HUES6 (cell line): ENCODE measurements at regions not wholly inside any gene's neighbourhood (a gene's known extent, or its start where the extent isn't known, plus 50 kb on each side); places are given as distances from the start of the nearest gene placed in this dataset.
"Not testable (repeated sequence)": the region's sequence is repeated elsewhere in the genome, so short reads cannot be mapped to it uniquely, and the experiment has no call there.

ENCODE experiments used
- H3K27ac ChIP-seq: 2 replicates; pipeline ENCODE4 v1.7.0; 2013; ENCODE audit warnings: low read depth, mild to moderate bottlenecking, low read length, inconsistent platforms
- H3K27me3 ChIP-seq: 2 replicates; pipeline ENCODE4 v1.6.1; 2013; ENCODE audit warnings: low read length; ENCODE audit not compliant: control insufficient read depth, insufficient read depth
- H3K36me3 ChIP-seq: 2 replicates; pipeline ENCODE4 v1.6.1; 2013; ENCODE audit warnings: low read length; ENCODE audit not compliant: control insufficient read depth, insufficient read depth
- H3K4me1 ChIP-seq: 2 replicates; pipeline ENCODE4 v1.6.1; 2013; ENCODE audit warnings: low read length; ENCODE audit not compliant: control insufficient read depth, insufficient read depth
- H3K4me3 ChIP-seq: 2 replicates; pipeline ENCODE4 v1.5.1; 2013; ENCODE audit warnings: low read depth, low read length
- H3K9ac ChIP-seq: one replicate; pipeline ENCODE4 v1.6.1; 2013; ENCODE audit warnings: mild to moderate bottlenecking, low read length
- H3K9me3 ChIP-seq: 2 replicates; pipeline ENCODE4 v1.6.1; 2013; ENCODE audit warnings: low read depth, low read length; ENCODE audit not compliant: control insufficient read depth, insufficient read depth

DNA sequence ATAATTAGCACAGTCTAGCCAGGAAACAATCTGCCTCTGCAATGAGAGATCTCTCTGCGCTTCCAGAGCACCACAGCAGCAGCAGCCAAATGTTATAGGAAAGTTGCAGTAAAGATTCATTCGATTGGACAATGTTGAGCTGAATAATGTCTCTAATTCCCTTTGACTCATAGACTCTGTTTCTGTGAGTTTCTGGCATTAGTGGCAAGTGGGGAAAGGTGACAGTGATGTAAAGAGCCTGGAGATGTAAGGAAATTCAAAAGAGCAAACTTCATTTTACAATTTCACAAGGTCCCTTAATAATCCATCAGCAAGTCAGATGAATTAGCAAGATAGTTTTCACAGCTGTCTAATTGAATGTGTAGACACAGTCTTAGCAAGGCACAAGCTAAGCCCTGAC lies 184.4 kb downstream of the VEGFC start:
- no peaks in the 10 kb centered on the region for H3K9me3 ChIP-seq
- H3K27me3 ChIP-seq = no peaks in the 10 kb centered on the region
- peaks cover 5% of the 10 kb centered on the region; the same call in 1 of the 2 replicates for H3K4me1 ChIP-seq
- no peak overlapping the region for H3K9ac ChIP-seq
- no peak overlapping the region for H3K27ac ChIP-seq
- H3K36me3 ChIP-seq = no peaks in the 10 kb centered on the region
- H3K4me3 ChIP-seq = no peak overlapping the region

DNA sequence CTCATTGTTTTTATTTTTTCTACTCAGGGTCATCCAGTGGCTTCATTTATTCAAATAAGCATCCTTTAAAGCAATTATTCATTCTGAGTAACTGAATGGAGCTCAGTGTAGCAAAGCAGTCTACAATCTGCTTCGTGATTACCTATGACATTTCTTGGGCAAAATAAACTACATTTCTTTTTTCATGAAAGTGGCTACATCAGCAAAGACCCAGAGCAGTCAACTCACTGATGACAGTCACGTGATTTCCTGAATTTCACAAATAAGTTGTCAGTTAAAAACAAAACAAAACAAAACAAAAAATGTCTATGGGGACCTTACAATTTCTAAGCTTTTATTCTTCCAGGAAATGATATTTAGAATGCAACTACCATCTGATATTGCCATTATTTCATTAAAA lies 182.1 kb downstream of the VEGFC start:
- Histone ChIP-seq H3K9me3 (no peaks in the 10 kb centered on the region), H3K27ac (no peak overlapping the region), H3K27me3 (no peaks in the 10 kb centered on the region), H3K36me3 (no peaks in the 10 kb centered on the region), H3K9ac (no peak overlapping the region), H3K4me3 (no peak overlapping the region), H3K4me1 (peaks cover 5% of the 10 kb centered on the region; the same call in 1 of the 2 replicates)

DNA sequence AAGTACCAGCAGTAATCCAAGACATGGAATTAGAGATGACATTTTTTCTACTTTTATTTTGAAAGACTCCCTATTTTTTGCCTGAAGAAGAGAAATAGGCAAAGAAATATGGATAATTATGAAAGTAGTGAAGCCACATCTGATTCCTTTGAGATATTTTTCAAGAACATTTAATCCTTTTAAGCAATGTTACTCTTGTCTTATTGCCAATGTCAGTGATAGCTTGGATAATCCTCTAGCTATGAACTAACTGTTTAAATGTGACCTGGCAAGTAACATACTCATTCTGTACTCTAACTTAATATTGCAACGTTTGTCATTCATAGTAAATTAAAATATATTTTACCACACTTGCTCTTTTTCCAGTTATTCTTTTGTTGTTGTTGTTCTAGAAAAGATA lies 181.3 kb downstream of the VEGFC start:
- no peaks in the 10 kb centered on the region for H3K9me3 ChIP-seq
- H3K4me1 ChIP-seq = peaks cover 5% of the 10 kb centered on the region; the same call in 1 of the 2 replicates
- H3K4me3 ChIP-seq = no peak overlapping the region
- no peak overlapping the region for H3K27ac ChIP-seq
- no peak overlapping the region for H3K9ac ChIP-seq
- H3K27me3 ChIP-seq = no peaks in the 10 kb centered on the region
- no peaks in the 10 kb centered on the region for H3K36me3 ChIP-seq

DNA sequence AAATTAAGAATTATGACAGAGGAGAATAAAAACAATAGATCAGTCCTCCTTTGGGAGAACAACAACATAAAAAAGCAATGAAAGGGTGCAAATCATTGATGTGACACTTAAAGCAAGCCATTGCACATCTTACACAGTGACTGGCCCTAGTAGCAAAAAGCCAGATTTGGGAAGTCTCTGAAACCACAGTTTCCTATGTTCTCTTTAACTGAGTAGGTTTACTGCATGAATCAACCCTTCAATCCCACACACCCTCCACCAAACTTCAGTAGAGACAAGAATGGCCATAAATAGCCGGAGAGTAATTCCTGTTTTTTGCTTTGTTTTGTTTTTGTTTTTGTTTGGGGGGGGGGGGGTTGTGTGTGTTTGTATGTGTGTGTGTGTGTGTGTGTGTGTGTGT lies 180.8 kb downstream of the VEGFC start:
- Histone ChIP-seq H3K36me3 (no peaks in the 10 kb centered on the region), H3K9ac (no peak overlapping the region), H3K27me3 (no peaks in the 10 kb centered on the region), H3K4me1 (peaks cover 5% of the 10 kb centered on the region; the same call in 1 of the 2 replicates), H3K27ac (no peak overlapping the region), H3K9me3 (no peaks in the 10 kb centered on the region), H3K4me3 (no peak overlapping the region)

DNA sequence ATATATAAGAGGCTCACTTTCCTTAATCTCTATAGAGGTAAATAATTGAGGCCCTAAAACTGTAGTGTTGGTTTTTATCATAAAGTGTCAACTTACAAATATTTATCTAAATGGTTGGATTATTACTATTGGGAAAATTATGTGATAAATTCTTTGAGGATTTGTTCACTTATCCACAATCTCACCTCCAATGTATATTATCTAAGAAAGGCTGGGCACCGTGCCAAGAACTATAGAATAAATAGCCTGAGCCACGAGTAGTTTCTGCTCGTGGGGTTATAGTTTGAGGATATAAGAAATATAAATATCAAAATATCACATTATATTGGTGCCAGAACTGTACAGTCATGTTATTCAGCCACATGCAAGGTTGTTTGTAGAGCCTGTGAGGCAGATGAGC lies 177.9 kb downstream of the VEGFC start:
- H3K27me3 ChIP-seq = no peaks in the 10 kb centered on the region
- no peaks in the 10 kb centered on the region for H3K36me3 ChIP-seq
- H3K9me3 ChIP-seq = no peaks in the 10 kb centered on the region
- no peaks in the 10 kb centered on the region for H3K4me1 ChIP-seq
- no peak overlapping the region for H3K4me3 ChIP-seq
- no peak overlapping the region for H3K27ac ChIP-seq
- H3K9ac ChIP-seq = no peak overlapping the region

DNA sequence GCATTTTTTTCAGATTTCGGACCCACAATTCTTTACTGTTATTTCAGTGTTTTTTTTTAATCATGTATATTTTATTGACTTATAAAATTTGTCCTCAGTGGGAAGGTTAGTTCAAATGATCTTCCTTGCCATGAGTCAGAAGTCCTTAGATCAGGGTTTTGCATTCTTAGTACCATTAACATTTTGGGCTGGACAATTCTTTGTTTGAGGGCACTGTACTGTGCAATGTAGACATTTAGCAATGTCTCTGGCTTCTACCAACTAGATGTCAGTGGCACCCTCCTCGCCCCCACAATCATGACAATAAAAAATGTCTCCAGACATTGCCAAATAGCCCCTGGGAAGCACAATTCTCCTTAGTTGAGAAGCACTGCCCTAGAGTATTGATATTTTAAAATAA lies 176.6 kb downstream of the VEGFC start:
- Histone ChIP-seq H3K36me3 (no peaks in the 10 kb centered on the region), H3K27ac (no peak overlapping the region), H3K9ac (no peak overlapping the region), H3K27me3 (no peaks in the 10 kb centered on the region), H3K9me3 (no peaks in the 10 kb centered on the region), H3K4me3 (no peak overlapping the region), H3K4me1 (no peaks in the 10 kb centered on the region)

DNA sequence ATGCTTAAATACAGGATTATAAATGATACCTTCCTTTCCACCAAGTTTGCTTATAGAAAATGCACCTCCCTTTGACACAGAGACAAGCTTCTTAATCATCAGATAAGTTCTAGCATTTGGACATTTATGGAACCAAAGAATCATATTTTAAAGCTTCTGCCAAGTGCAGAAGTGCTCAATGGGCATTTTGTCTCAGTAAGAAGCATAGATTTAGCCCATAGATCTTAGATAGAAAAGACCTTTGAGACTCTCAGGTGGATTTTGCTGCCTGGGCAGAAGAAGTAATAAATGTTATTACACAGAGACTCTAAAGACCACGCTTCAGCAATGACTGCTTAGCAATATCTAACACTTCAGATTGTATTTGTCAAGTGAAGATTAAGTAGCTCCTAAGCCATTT lies 174.6 kb downstream of the VEGFC start:
- Histone ChIP-seq H3K27ac (no peak overlapping the region), H3K4me3 (no peak overlapping the region), H3K27me3 (no peaks in the 10 kb centered on the region), H3K9ac (no peak overlapping the region), H3K36me3 (no peaks in the 10 kb centered on the region), H3K4me1 (no peaks in the 10 kb centered on the region), H3K9me3 (no peaks in the 10 kb centered on the region)

DNA sequence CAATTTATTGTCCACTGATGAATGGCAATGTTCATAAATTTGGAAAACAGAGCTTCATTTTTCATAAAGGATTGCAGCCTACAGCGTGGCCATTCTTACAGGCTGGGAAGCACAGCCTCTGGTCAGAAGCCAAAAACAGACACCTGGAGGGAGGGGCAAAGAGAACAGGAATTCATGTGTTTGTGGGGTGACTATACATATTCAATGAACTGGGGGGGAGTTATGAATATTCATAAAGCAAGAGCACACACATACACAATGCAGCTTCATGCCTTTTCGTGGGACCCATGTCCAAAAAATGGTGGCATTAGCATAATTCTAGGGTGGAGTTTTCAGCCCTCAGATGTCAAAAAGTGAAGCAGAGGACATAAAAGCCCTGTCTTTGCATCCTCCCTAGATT lies 173.3 kb downstream of the VEGFC start:
- Histone ChIP-seq H3K9ac (no peak overlapping the region), H3K36me3 (no peaks in the 10 kb centered on the region), H3K27ac (no peak overlapping the region), H3K4me3 (no peak overlapping the region), H3K9me3 (no peaks in the 10 kb centered on the region), H3K27me3 (no peaks in the 10 kb centered on the region), H3K4me1 (no peaks in the 10 kb centered on the region)

DNA sequence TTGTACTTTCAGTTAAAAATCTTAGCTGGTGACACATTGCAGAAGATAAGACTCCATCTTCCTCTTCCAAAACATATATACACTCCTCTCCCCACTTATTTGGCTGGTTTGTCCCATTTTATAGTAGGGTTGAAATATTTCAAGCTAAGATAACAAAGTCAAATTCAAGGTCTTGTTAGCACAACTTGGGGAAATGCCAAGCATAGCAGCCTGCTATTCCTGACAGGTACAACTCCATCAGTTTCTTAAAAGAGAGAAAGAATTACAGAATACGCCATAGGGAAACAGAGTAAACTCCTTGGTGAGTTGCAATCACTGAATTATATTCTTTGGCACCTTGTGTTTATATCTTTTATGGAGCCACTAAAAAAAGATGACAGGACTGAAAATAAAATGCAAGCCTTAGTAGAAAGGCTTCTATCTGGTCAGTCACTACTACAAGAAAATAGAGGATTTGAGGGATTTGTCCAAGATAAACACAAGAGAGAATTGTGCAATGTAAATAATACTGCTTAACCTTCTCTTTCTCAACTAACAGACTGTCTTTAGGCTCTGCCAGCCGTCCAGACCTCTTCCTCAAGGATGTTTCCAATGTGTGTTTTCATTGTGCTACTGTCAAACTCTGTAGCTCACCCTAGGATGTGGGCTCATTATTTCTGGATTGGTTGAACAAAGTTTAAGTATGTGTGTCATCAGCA lies 170.3 kb downstream of the VEGFC start:
- no peaks in the 10 kb centered on the region for H3K36me3 ChIP-seq
- no peak overlapping the region for H3K9ac ChIP-seq
- no peaks in the 10 kb centered on the region for H3K4me1 ChIP-seq
- H3K27me3 ChIP-seq = no peaks in the 10 kb centered on the region
- H3K9me3 ChIP-seq = no peaks in the 10 kb centered on the region
- H3K4me3 ChIP-seq = no peak overlapping the region
- H3K27ac ChIP-seq = no peak overlapping the region

DNA sequence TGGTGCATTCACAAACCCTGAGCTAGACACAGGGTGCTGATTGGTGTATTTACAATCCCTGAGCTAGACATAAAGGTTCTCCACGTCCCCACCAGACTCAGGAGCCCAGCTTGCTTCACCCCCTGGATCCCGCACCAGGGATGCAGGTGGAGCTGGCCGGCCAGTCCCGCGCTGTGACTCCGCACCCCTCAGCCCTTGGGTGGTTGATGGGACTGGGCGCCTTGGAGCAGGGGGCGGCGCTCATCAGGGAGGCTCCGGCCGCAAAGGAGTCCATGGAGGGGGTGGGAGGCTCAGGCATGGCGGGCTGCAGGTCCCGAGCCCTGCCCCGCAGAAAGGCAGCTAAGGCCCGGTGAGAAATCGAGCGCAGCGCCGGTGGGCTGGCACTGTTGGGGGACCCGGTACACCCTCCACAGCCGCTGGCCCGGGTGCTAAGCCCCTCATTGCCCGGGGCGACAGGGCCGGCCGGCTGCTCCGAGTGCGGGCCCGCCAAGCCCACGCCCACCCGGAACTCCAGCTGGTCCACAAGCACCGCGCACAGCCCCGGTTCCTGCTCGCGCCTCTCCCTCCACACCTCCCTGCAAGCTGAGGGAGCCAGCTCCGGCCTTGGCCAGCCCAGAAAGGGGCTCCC lies 167.6 kb downstream of the VEGFC start:
- not testable (repeated sequence) for H3K27ac ChIP-seq, H3K9me3 ChIP-seq

DNA sequence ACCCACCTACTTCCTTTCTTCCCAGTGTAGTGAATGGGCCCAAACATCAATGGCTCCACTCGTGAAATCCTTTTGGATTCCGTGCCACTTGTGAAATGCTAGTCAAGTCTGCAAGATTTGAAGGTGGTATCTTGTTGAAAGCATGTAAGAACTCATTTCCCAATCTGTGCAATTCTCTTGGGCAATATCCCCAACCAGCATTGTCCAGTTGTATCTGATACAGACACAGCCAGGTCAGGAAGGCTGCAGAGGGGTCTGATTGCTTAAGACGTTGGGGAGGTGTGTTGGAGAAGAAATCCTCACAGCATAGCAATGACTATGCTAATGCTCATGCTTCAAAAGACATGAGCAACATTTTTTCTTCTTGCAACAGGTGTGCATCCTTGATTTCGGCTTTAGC lies 164.8 kb downstream of the VEGFC start:
- no peaks in the 10 kb centered on the region for H3K9me3 ChIP-seq
- H3K36me3 ChIP-seq = no peaks in the 10 kb centered on the region
- no peaks in the 10 kb centered on the region for H3K27me3 ChIP-seq
- H3K4me1 ChIP-seq = no peaks in the 10 kb centered on the region
- H3K4me3 ChIP-seq = no peak overlapping the region
- H3K9ac ChIP-seq = no peak overlapping the region
- H3K27ac ChIP-seq = no peak overlapping the region

More for the DNA sequence above, 167.6 kb downstream of the VEGFC start:
- H3K4me1 ChIP-seq, H3K9ac ChIP-seq, H3K27me3 ChIP-seq, H3K4me3 ChIP-seq, H3K36me3 ChIP-seq: not testable (repeated sequence)
